Lower lobe of right lung (tissue), 2 donors: ENCODE measurements at regions not wholly inside any gene's neighbourhood (a gene's known extent, or its start where the extent isn't known, plus 50 kb on each side); places are given as distances from the start of the nearest gene placed in this dataset.
"Not testable (repeated sequence)": the region's sequence is repeated elsewhere in the genome, so short reads cannot be mapped to it uniquely, and the experiment has no call there.

Source experiments
- ATAC-seq, 2 donors: fragments of 200-7000 bp; cut with Tn5 transposase; one replicate each; pipeline ENCODE4 v1.9.1; 2020 to 2022; ENCODE audit warnings: mild to moderate bottlenecking in 2 of 2, moderate library complexity in 2 of 2
- DNase-seq: peaks from one replicate; pipeline ENCODE4 v3.0.0-alpha.2; 2020
- H3K27ac ChIP-seq: fragments of 200-600 bp; one replicate; pipeline ENCODE4 v1.8.0; 2022
- H3K27me3 ChIP-seq: fragments of 200-600 bp; one replicate; pipeline ENCODE4 v1.8.0; 2022; ENCODE audit warnings: low read depth
- H3K36me3 ChIP-seq: fragments of 200-600 bp; one replicate; pipeline ENCODE4 v1.8.0; 2022; ENCODE audit warnings: mild to moderate bottlenecking
- H3K4me1 ChIP-seq: fragments of 200-600 bp; one replicate; pipeline ENCODE4 v1.8.0; 2022
- H3K4me3 ChIP-seq: fragments of 200-600 bp; one replicate; pipeline ENCODE4 v1.8.0; 2022; ENCODE audit warnings: mild to moderate bottlenecking
- H3K9me3 ChIP-seq: fragments of 200-600 bp; one replicate; pipeline ENCODE4 v1.8.0; 2022
- intact Hi-C: fragments of 100-400 bp; cut with DNase I; formaldehyde crosslinking; loops from one replicate; pipeline ENCODE4 v1.11.0; 2022
- TF ChIP-seq, protein P1 (sequence below): fragments of 200-600 bp; IDR thresholded peaks from one replicate; pipeline ENCODE4 v1.8.0; 2022; ENCODE audit warnings: antibody characterized with exemption, mild to moderate bottlenecking
- donor health status: DM: no; HTN: yes; CAD: no; lungs with severe emphysema.

DNA sequence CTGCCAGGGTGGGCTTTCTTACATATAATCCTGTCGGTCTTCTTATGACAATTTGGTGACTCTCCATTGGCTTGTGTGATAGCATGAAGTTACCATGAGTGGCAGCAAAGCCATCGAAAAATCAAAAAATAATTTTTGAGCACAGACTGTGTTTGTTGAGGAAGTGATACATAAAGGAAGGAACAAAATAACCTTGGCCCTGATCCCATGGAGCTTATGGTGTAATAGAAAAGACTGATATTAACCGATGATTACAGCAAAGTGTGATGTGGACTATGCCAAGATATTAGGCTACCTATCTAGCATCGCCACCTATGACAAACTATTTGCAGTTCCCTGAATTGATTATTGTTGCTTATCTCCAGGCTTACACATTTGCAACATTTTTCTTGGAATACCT is 383.2 kb downstream of the AEBP2 start:
- Histone ChIP-seq H3K4me1 (no peaks in the 10 kb centered on the region), H3K9me3 (no peaks in the 10 kb centered on the region), H3K27me3 (no peaks in the 10 kb centered on the region), H3K36me3 (no peaks in the 10 kb centered on the region), H3K27ac (no peak overlapping the region), H3K4me3 (no peak overlapping the region)
- no peak for DNase-seq
- intact Hi-C loops, result no loop called here
- TF ChIP-seq, protein P1, sequence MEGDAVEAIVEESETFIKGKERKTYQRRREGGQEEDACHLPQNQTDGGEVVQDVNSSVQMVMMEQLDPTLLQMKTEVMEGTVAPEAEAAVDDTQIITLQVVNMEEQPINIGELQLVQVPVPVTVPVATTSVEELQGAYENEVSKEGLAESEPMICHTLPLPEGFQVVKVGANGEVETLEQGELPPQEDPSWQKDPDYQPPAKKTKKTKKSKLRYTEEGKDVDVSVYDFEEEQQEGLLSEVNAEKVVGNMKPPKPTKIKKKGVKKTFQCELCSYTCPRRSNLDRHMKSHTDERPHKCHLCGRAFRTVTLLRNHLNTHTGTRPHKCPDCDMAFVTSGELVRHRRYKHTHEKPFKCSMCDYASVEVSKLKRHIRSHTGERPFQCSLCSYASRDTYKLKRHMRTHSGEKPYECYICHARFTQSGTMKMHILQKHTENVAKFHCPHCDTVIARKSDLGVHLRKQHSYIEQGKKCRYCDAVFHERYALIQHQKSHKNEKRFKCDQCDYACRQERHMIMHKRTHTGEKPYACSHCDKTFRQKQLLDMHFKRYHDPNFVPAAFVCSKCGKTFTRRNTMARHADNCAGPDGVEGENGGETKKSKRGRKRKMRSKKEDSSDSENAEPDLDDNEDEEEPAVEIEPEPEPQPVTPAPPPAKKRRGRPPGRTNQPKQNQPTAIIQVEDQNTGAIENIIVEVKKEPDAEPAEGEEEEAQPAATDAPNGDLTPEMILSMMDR, result no peak
- ATAC-seq, result no peak

DNA sequence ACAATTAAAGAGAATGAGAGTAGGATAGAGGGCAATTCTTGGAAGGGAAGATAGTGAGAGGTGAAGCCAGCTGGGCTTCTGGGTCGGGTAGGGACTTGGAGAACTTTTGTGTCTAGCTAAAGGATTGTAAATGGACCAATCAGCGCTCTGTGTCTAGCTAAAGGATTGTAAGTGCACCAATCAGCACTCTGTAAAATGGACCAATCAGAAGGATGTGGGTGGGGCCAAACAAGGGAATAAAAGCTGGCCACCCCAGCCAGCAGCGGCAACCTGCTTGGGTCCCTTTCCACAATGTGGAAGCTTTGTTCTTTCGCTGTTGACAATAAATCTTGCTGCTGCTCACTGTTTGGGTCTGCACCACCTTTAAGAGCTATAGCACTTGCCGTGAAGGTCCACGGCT is 384.0 kb downstream of the AEBP2 start:
- H3K27me3 ChIP-seq, H3K9me3 ChIP-seq, intact Hi-C loops, H3K27ac ChIP-seq, H3K4me1 ChIP-seq, ATAC-seq, H3K36me3 ChIP-seq, H3K4me3 ChIP-seq, DNase-seq: not testable (repeated sequence)

DNA sequence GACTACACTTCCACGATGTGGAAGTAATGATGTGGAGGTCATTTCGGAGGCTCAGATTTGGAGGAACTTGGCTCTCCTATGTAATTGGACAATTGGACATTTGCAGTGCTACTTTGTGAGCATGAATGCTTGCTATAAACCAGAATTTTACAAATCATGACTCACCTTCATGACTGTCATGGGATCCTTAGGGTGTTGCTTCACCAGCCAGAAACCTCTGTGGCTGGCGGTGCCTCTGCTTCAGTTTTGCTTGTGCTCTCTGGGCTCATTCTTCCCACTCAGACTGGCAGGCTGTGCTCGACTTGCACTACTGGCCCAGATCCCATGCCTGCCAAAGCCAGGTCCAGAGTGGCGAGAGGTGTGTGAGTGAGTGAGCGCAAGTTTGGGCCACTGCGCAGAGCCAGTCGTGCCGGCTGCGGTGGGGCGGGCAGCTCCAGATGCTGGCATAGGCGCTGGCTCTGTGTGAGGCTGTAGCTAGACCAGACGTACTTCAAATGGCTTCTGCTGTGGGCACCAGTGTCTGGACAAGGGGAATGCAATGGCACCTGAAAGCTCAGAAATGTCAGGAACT is 387.8 kb downstream of the AEBP2 start:
- TF ChIP-seq, protein P1, result no peak
- H3K9me3 ChIP-seq, result no peaks in the 10 kb centered on the region
- H3K27ac ChIP-seq, result no peak overlapping the region
- intact Hi-C loops, result no loop called here
- H3K4me1 ChIP-seq, result no peaks in the 10 kb centered on the region
- ATAC-seq, result peak in 1 of 2 donors; percentile 19
- no peak for DNase-seq
- no peaks in the 10 kb centered on the region for H3K36me3 ChIP-seq
- H3K4me3 ChIP-seq, result no peak overlapping the region
- H3K27me3 ChIP-seq, result no peaks in the 10 kb centered on the region

DNA sequence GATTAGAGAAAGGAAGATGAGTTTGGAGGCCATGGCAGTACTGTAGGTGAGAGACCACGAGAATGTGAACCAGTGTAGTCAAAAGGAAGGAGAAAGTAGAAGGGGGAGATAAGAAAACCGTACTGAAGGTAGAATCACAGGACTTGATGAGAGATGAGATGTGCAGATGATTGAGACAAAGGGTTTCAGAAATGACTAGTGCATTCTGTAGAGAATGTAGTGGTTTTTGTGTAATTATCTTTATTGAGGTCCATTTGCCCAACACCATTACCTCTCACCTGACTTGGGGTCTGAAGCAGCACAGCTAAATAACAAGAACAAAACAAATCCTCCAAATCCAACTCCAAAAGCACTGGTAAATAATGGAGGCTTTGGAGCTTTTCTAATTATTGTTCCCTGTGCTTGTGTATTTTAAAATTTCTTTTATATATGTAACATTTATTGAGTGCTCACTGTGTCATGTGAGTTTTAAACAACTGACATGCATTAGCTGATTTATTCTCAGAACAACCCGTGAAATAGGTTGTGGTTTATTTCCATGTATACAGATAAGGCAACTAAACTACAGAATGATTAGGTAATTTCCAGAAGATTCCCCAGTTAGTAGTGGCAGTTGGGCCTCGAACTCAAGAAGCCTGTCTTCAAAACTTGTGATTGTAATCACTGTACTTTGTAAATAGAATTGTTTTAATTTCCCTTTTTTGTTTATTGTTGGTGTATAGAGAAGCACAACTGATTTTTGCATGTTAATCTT is 390.0 kb downstream of the AEBP2 start:
- DNase-seq, result no peak
- H3K36me3 ChIP-seq, result no peaks in the 10 kb centered on the region
- no peaks in the 10 kb centered on the region for H3K27me3 ChIP-seq
- no peak for ATAC-seq
- no peak overlapping the region for H3K4me3 ChIP-seq
- no peaks in the 10 kb centered on the region for H3K9me3 ChIP-seq
- TF ChIP-seq, protein P1, result no peak
- H3K27ac ChIP-seq, result no peak overlapping the region
- intact Hi-C loops, result no loop called here
- no peaks in the 10 kb centered on the region for H3K4me1 ChIP-seq

DNA sequence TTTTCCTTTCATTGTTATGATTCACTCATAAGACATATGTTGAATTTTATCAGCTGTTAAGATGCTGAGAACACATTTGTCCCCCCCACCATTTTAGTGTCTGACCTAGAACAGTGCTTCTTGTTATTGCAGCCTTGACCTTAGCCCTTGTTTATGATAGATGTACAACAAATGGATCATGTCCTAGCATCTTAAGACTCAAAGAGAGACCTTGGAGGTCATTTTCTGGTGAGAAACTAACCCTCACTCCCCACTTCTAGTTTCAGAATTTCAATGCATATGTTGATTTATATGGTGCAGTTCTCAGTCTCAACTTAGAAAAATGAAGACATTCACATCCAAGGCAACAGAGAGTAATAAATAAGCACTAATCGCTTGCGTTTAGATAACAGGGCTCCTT is 391.2 kb downstream of the AEBP2 start:
- intact Hi-C loops, result no loop called here
- ATAC-seq, result no peak
- Histone ChIP-seq H3K27ac (no peak overlapping the region), H3K36me3 (no peaks in the 10 kb centered on the region), H3K4me1 (no peaks in the 10 kb centered on the region), H3K4me3 (no peak overlapping the region), H3K27me3 (no peaks in the 10 kb centered on the region), H3K9me3 (no peaks in the 10 kb centered on the region)
- DNase-seq, result no peak
- TF ChIP-seq, protein P1, result no peak

DNA sequence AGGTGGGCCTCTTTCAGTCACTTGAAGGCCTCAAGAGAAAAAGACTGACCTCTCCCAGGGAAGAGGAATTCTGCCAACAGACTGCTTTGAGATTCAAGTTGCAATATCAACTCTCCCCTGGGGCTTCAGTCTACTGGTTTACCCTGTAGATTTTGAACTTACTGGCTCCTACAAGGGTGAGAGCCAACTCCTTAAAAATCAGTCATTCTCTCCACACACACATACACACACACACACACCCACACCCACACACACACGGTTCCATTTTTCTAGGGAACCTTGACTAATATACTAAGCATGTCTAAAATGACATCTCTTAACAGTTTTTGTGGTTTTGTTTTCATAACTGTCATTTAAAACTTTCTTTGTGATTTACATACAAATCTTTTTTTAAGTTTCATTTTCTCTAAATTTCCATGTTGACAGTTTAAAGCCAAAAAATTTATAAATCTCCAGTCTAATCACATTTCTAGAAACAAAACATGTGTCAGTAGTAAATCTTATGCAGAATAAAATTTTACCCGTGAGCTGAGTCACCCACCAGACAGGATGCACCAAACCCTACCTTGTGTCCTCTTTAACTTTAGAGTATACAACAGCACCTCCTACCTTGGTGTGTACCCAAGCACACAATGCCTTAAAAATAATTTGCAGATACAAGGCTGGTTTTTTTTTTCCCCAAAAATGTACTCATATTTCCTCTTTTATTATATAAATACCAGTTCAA is 394.6 kb downstream of the AEBP2 start:
- DNase-seq (no peak), ATAC-seq (no peak)
- Histone ChIP-seq H3K4me1 (no peaks in the 10 kb centered on the region), H3K27me3 (no peaks in the 10 kb centered on the region), H3K27ac (no peak overlapping the region), H3K4me3 (no peak overlapping the region), H3K9me3 (no peaks in the 10 kb centered on the region), H3K36me3 (no peaks in the 10 kb centered on the region)
- intact Hi-C loops, result no loop called here
- TF ChIP-seq, protein P1, result no peak
